ENCODE measurements at regions not wholly inside any gene's neighbourhood (a gene's known extent, or its start where the extent isn't known, plus 50 kb on each side); places are given as distances from the start of the nearest gene placed in this dataset.

DNA sequence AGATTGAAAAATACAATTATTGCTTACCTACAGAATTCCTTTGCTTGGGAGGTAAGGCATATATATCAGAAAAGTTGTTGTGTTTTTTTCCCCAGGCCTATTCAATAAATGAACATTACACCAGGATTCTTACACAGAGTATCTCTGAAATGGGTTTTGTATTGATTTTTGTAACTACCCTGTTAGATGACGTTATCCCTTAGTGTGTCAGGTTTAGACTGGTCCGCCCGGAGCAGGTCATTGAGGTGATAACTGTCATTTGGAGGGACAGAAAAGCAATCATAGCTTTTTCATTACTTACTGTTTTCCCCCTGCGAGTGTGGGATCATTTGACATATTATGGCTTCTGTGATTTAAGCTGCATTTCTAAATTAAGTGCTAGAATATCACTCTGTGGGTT, 715.2 kb upstream of the ADAMTS16 start:
- no peaks in the 10 kb centered on the region for H3K9me3 ChIP-seq
- no peak overlapping the region for H3K27ac ChIP-seq
- H3K4me1 ChIP-seq: no peaks in the 10 kb centered on the region
- TF ChIP-seq, protein P1, sequence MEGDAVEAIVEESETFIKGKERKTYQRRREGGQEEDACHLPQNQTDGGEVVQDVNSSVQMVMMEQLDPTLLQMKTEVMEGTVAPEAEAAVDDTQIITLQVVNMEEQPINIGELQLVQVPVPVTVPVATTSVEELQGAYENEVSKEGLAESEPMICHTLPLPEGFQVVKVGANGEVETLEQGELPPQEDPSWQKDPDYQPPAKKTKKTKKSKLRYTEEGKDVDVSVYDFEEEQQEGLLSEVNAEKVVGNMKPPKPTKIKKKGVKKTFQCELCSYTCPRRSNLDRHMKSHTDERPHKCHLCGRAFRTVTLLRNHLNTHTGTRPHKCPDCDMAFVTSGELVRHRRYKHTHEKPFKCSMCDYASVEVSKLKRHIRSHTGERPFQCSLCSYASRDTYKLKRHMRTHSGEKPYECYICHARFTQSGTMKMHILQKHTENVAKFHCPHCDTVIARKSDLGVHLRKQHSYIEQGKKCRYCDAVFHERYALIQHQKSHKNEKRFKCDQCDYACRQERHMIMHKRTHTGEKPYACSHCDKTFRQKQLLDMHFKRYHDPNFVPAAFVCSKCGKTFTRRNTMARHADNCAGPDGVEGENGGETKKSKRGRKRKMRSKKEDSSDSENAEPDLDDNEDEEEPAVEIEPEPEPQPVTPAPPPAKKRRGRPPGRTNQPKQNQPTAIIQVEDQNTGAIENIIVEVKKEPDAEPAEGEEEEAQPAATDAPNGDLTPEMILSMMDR (IDR thresholded peaks at IDR 0.05): no peak
- DNase-seq: no peak
- no peaks in the 10 kb centered on the region for H3K27me3 ChIP-seq
- no peaks in the 10 kb centered on the region for H3K36me3 ChIP-seq
- intact Hi-C loops (cut with DNase I): no loop called here
- no peak overlapping the region for H3K9ac ChIP-seq (ENCODE audit: low read depth in 2 of 2, low read length in 2 of 2)
- no peak overlapping the region for H3K4me3 ChIP-seq

DNA sequence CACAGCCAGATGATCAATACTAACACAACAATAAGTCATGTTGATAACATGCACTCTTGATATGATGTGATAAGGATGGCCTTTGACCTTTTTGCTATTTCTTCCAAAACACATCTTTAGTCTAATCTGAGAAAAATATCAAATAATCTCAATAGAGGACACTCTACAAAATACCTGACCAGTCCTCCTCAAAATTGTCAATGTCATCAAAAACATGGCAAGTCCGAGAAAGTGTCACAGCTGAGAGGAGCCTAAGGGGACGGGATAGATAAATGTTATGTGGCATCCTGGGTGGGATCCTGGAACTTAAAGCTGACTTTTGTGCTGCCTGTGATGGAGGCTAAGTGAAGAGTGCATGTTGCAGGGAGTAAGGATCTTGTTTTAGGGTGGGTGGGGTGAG, 699.6 kb upstream of the ADAMTS16 start:
- Histone ChIP-seq H3K9me3 (no peaks in the 10 kb centered on the region), H3K4me1 (no peaks in the 10 kb centered on the region), H3K27ac (no peak overlapping the region), H3K36me3 (no peaks in the 10 kb centered on the region), H3K9ac (ENCODE audit: low read depth in 2 of 2, low read length in 2 of 2) (no peak overlapping the region), H3K27me3 (no peaks in the 10 kb centered on the region), H3K4me3 (no peak overlapping the region)
- DNase-seq: no peak
- TF ChIP-seq, protein P1 (IDR thresholded peaks at IDR 0.05): no peak
- intact Hi-C loops (cut with DNase I): no loop called here

DNA sequence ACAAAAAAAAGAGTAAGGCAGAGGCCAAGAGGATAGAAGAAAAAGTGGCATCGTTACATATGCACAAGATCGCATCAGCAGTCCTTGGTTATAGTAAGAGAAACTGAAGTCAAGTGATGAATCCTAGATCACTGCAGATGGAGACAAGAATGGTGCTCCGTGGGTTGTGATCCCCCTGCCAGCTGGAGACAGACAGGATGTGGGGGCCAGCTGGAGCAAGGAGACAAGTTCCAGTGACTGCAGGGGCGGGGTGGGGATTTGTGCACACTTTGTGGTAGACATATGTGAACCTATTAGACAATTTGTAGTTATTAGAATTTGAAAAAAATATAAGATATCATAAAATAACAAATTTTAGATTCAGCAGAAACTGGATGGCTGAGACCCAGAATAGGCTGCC, 697.9 kb upstream of the ADAMTS16 start:
- H3K9ac ChIP-seq (ENCODE audit: low read depth in 2 of 2, low read length in 2 of 2): no peak overlapping the region
- no peak overlapping the region for H3K4me3 ChIP-seq
- TF ChIP-seq, protein P1 (IDR thresholded peaks at IDR 0.05): no peak
- H3K4me1 ChIP-seq: no peaks in the 10 kb centered on the region
- DNase-seq: no peak
- no peak overlapping the region for H3K27ac ChIP-seq
- H3K36me3 ChIP-seq: no peaks in the 10 kb centered on the region
- H3K9me3 ChIP-seq: no peaks in the 10 kb centered on the region
- intact Hi-C loops (cut with DNase I): no loop called here
- H3K27me3 ChIP-seq: no peaks in the 10 kb centered on the region

DNA sequence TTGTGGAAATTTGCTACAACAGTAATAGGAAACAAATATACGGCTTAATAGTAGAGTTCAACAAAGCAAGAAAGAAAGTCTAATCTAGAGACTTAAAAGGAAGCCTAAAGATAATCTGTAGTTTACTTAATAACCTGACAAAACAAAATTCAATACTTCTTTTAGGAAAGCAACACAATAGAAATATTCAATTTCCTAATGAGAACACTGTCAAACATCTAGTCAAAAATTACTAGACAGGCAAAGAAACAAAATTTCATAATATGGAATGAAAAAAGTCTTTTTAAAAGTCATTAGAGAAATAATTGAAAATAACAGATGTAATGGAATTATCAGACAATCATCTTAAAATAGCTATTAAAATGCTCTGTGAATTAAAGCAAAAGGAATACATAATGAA, 692.5 kb upstream of the ADAMTS16 start:
- intact Hi-C loops (cut with DNase I): no loop called here
- no peak overlapping the region for H3K4me3 ChIP-seq
- H3K27me3 ChIP-seq: no peaks in the 10 kb centered on the region
- no peak for DNase-seq
- TF ChIP-seq, protein P1 (IDR thresholded peaks at IDR 0.05): no peak
- no peaks in the 10 kb centered on the region for H3K4me1 ChIP-seq
- H3K27ac ChIP-seq: no peak overlapping the region
- H3K9me3 ChIP-seq: no peaks in the 10 kb centered on the region
- no peaks in the 10 kb centered on the region for H3K36me3 ChIP-seq
- no peak overlapping the region for H3K9ac ChIP-seq (ENCODE audit: low read depth in 2 of 2, low read length in 2 of 2)

DNA sequence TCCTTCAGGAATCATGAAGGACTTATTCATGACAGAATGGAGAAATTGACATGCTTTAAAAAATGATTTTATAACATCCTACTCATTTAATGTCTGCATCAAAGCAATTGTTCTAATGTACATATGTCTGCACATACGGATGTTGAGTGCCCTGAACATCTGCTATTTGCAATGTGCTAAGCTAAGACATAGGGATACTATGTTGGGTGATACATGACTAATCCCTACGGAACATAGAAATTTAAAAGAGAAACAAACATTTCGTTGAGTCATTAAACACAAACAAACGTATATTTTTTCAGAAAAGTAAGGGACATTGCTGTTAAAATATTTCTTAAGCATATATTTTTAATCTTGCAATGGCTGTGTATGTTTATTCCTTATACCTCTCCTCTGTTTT, 686.5 kb upstream of the ADAMTS16 start:
- no peak overlapping the region for H3K9ac ChIP-seq (ENCODE audit: low read depth in 2 of 2, low read length in 2 of 2)
- no peak overlapping the region for H3K4me3 ChIP-seq
- no peaks in the 10 kb centered on the region for H3K9me3 ChIP-seq
- no peak overlapping the region for H3K27ac ChIP-seq
- H3K4me1 ChIP-seq: no peaks in the 10 kb centered on the region
- H3K36me3 ChIP-seq: no peaks in the 10 kb centered on the region
- TF ChIP-seq, protein P1 (IDR thresholded peaks at IDR 0.05): no peak
- H3K27me3 ChIP-seq: no peaks in the 10 kb centered on the region
- no peak for DNase-seq
- intact Hi-C loops (cut with DNase I): no loop called here

DNA sequence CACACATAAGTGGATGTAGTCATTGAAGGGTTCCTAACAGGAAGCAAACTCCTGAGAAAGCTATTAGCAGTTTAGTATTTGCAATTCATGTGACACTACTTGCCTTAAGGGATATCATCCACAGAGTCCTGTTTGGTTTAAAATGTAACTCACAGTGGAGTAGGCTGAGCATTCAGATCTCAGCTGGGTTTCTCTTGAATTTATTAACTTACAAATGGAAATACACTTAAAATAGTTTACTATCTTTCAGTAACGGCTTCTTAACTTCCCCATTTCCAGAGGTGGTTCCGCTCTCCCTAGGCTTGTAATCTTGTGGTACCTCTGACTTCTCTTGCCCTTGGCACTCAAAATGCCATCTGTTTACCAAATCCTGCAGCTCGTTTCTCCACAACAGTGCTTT, 660.7 kb upstream of the ADAMTS16 start:
- intact Hi-C loops (cut with DNase I): no loop called here
- Histone ChIP-seq H3K27ac (no peak overlapping the region), H3K27me3 (no peaks in the 10 kb centered on the region), H3K4me1 (no peaks in the 10 kb centered on the region), H3K9ac (ENCODE audit: low read depth in 2 of 2, low read length in 2 of 2) (no peak overlapping the region), H3K9me3 (peaks cover 5% of the 10 kb centered on the region), H3K4me3 (no peak overlapping the region), H3K36me3 (no peaks in the 10 kb centered on the region)
- DNase-seq: no peak
- TF ChIP-seq, protein P1 (IDR thresholded peaks at IDR 0.05): no peak

All from colonic mucosa (tissue), 4 donors.